ENCODE measurements at regions not wholly inside any gene's neighbourhood (a gene's known extent, or its start where the extent isn't known, plus 50 kb on each side); places are given as distances from the start of the nearest gene placed in this dataset.
"Not testable (repeated sequence)": the region's sequence is repeated elsewhere in the genome, so short reads cannot be mapped to it uniquely, and the experiment has no call there.

DNA sequence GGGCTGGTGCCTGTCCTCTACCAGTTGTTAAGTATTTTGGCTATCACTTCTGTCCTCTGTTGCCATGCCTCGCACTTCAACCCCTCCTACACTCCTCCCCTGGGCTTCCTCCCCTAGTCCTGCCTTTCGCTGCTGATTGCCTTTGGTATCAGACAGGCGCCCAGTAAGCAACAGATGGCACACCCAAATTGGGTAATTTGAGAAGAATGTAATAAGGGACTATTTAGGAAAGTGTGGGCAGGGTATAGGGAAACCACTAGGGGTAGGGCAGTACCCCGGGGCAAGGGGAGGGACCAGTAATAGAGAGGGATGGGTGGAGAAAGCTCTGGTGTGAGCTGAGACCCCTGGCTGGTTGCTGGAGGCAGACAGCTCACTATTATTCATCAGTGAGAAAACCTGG, 172.7 kb upstream of the USP9X start:
- POLR2A ChIA-PET: no interaction called here
- Mint-ChIP-seq H3K36me3 (ENCODE audit: low read depth) (no peaks in the 10 kb centered on the region), H3K27ac (no peak overlapping the region), H3K4me3 (no peak overlapping the region), H3K4me1 (no peaks in the 10 kb centered on the region), H3K9me3 (no peaks in the 10 kb centered on the region), H3K27me3 (no peaks in the 10 kb centered on the region)
- ATAC-seq (ENCODE audit: low read depth): no peak
- DNase-seq: no peak
- intact Hi-C loops (cut with micrococcal nuclease): no loop called here
- TF ChIP-seq CTCF (IDR thresholded peaks at IDR 0.05): no peak
- CTCF ChIA-PET: no interaction called here

GRCh38 chrX:40920351-40920750, 164.9 kb upstream of the USP9X start:
- intact Hi-C loops (cut with micrococcal nuclease): no loop called here
- no peak for DNase-seq
- no peaks in the 10 kb centered on the region for H3K36me3 Mint-ChIP-seq (ENCODE audit: low read depth)
- no peak for ATAC-seq (ENCODE audit: low read depth)
- H3K9me3 Mint-ChIP-seq: peaks cover 5% of the 10 kb centered on the region
- H3K4me1 Mint-ChIP-seq: peaks cover 3% of the 10 kb centered on the region
- no peak overlapping the region for H3K4me3 Mint-ChIP-seq
- CTCF ChIA-PET: interaction anchor here (0.6 to 0.7 kb wide), 2 partner anchors 146 to 173 kb away, joined by 3 read pairs; no protein-coding TSS in a partner anchor
- POLR2A ChIA-PET: interaction anchor here (0.6 kb wide), 1 partner anchor 413 kb away, joined by 5 read pairs; no protein-coding TSS in a partner anchor
- H3K27ac Mint-ChIP-seq: no peak overlapping the region
- H3K27me3 Mint-ChIP-seq: no peaks in the 10 kb centered on the region
- no peak for TF ChIP-seq CTCF (IDR thresholded peaks at IDR 0.05)

DNA sequence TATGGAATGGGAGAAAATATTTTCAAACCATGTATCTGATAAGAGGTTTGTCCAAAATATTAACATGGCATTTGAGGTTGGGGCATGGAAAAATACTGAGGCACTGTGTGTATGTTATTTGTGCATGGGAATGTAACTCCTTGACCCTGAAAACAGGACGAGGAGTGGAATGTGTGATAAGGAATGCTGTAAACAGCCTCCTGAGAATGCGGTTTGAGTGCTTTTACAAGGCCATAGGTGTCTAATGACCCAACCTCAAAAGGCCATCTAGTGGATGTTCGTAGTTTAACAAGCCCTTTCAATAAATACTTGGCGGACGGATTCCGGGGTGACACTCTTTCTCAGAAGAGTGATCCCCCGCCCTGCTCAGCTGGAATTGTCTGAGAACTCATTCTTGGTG, 162.9 kb upstream of the USP9X start:
- peaks cover 5% of the 10 kb centered on the region for H3K9me3 Mint-ChIP-seq
- CTCF ChIA-PET: no interaction called here
- no peak overlapping the region for H3K27ac Mint-ChIP-seq
- POLR2A ChIA-PET: no interaction called here
- H3K36me3 Mint-ChIP-seq (ENCODE audit: low read depth): no peaks in the 10 kb centered on the region
- H3K4me3 Mint-ChIP-seq: no peak overlapping the region
- TF ChIP-seq CTCF (IDR thresholded peaks at IDR 0.05): no peak
- H3K27me3 Mint-ChIP-seq: no peaks in the 10 kb centered on the region
- H3K4me1 Mint-ChIP-seq: peaks cover 3% of the 10 kb centered on the region
- ATAC-seq (ENCODE audit: low read depth) (no peak), DNase-seq (no peak)
- intact Hi-C loops (cut with micrococcal nuclease): no loop called here

- ATAC-seq (ENCODE audit: low read depth); H3K4me1 Mint-ChIP-seq; H3K4me3 Mint-ChIP-seq; intact Hi-C loops (cut with micrococcal nuclease); H3K36me3 Mint-ChIP-seq (ENCODE audit: low read depth); POLR2A ChIA-PET; H3K27me3 Mint-ChIP-seq; DNase-seq; CTCF ChIA-PET; H3K27ac Mint-ChIP-seq: not testable (repeated sequence)
- H3K9me3 Mint-ChIP-seq: peaks cover 13% of the 10 kb centered on the region
Observed at GRCh38 chrX:40926739-40927427, 158.4 kb upstream of the USP9X start.

GRCh38 chrX:40928076-40928475, 157.2 kb upstream of the USP9X start:
- peaks cover 7% of the 10 kb centered on the region for H3K4me1 Mint-ChIP-seq
- TF ChIP-seq CTCF (IDR thresholded peaks at IDR 0.05): no peak
- ChIA-PET CTCF (no interaction called here), POLR2A (no interaction called here)
- DNase-seq (no peak), ATAC-seq (ENCODE audit: low read depth) (no peak)
- intact Hi-C loops (cut with micrococcal nuclease): no loop called here
- H3K27ac Mint-ChIP-seq: no peak overlapping the region
- H3K27me3 Mint-ChIP-seq: no peaks in the 10 kb centered on the region
- no peaks in the 10 kb centered on the region for H3K36me3 Mint-ChIP-seq (ENCODE audit: low read depth)
- peaks cover 10% of the 10 kb centered on the region for H3K9me3 Mint-ChIP-seq
- H3K4me3 Mint-ChIP-seq: no peak overlapping the region

- CTCF ChIA-PET: no interaction called here
- Mint-ChIP-seq H3K27me3 (no peaks in the 10 kb centered on the region), H3K4me1 (peaks cover 18% of the 10 kb centered on the region), H3K4me3 (no peak overlapping the region), H3K36me3 (ENCODE audit: low read depth) (no peaks in the 10 kb centered on the region), H3K9me3 (peaks cover 10% of the 10 kb centered on the region), H3K27ac (no peak overlapping the region)
- TF ChIP-seq CTCF (IDR thresholded peaks at IDR 0.05): no peak
- DNase-seq (no peak), ATAC-seq (ENCODE audit: low read depth) (no peak)
- POLR2A ChIA-PET: no interaction called here
- intact Hi-C loops (cut with micrococcal nuclease): no loop called here
Observed at GRCh38 chrX:40931921-40932320, 153.3 kb upstream of the USP9X start.

Data from activated B cell treated with CpG ODN at 0.5 μM for 24 hours (primary cell).